HEK293 (cell line): ENCODE measurements at regions not wholly inside any gene's neighbourhood (a gene's known extent, or its start where the extent isn't known, plus 50 kb on each side); places are given as distances from the start of the nearest gene placed in this dataset.

Experiments
- CTCF ChIA-PET: fragments of 350-600 bp; formaldehyde crosslinking; extraction: SDS; loops from one replicate; lab custom pipeline; 2021; ENCODE audit warnings: antibody characterized with exemption; lab: Yijun Ruan, JAX
- POLR2A ChIA-PET: fragments of 300-600 bp; formaldehyde crosslinking; extraction: SDS; loops from one replicate; lab custom pipeline; 2020; ENCODE audit warnings: antibody characterized with exemption, inconsistent platforms; lab: Yijun Ruan, JAX
- H3K27ac ChIP-seq: fragments of 200-500 bp; sonication (Bioruptor generic); 2 replicates; pipeline ENCODE4 v1.5.1; 2014; ENCODE audit warnings: low read depth, low read length, control low read depth, inconsistent platforms; ENCODE audit errors: extremely low read depth
- H3K36me3 ChIP-seq, 2 experiments: fragments of 200-500 bp in 1 of 2; sonication (Bioruptor generic) in 1 of 2; 1 replicate in 1 of 2; 2 replicates in 1 of 2; pipeline ENCODE4 v1.5.1; 2014 to 2017; ENCODE audit warnings: inconsistent platforms in 2 of 2, low read length in 2 of 2; ENCODE audit not compliant: control insufficient read depth in 2 of 2, insufficient read depth in 1 of 2
- H3K4me1 ChIP-seq: fragments of 200-500 bp; sonication (Bioruptor generic); 2 replicates; pipeline ENCODE4 v1.5.1; 2014; ENCODE audit warnings: mild to moderate bottlenecking, low read length, inconsistent platforms; ENCODE audit not compliant: control insufficient read depth, insufficient read depth
- H3K4me3 ChIP-seq: 2 replicates; pipeline ENCODE4 v1.5.1; 2011; ENCODE audit warnings: low read depth, mild to moderate bottlenecking, control low read depth, low read length, moderate library complexity
- H3K9me3 ChIP-seq: fragments of 200-500 bp; sonication (Bioruptor generic); 2 replicates; pipeline ENCODE4 v1.5.1; 2014; ENCODE audit warnings: low read depth, low read length, inconsistent platforms; ENCODE audit not compliant: control insufficient read depth, insufficient read depth
- KLF8 ChIP-seq: fragments of 450-650 bp; formaldehyde crosslinking; IDR thresholded peaks from 2 replicates; pipeline ENCODE4 v1.5.1; 2016; ENCODE audit warnings: missing biosample characterization, missing genetic modification characterization
- ZBTB21 ChIP-seq: fragments of 450-650 bp; formaldehyde crosslinking; IDR thresholded peaks from 2 replicates; pipeline ENCODE4 v1.5.1; 2017; ENCODE audit warnings: missing biosample characterization, missing genetic modification characterization
- ZBTB49 ChIP-seq: fragments of 450-650 bp; formaldehyde crosslinking; IDR thresholded peaks from 2 replicates; pipeline ENCODE4 v1.5.1; 2016; ENCODE audit warnings: missing biosample characterization, missing genetic modification characterization, low read depth
- ZFHX2 ChIP-seq: fragments of 450-650 bp; formaldehyde crosslinking; conservative IDR thresholded peaks from 2 replicates; pipeline ENCODE4 v1.5.1; 2016; ENCODE audit warnings: missing biosample characterization, missing genetic modification characterization
- ZNF132 ChIP-seq: fragments of 450-650 bp; formaldehyde crosslinking; IDR thresholded peaks from 2 replicates; pipeline ENCODE4 v1.5.1; 2017; ENCODE audit warnings: missing biosample characterization, missing genetic modification characterization, borderline replicate concordance
- ZNF266 ChIP-seq: fragments of 450-650 bp; formaldehyde crosslinking; IDR thresholded peaks from 2 replicates; pipeline ENCODE4 v1.5.1; 2016; ENCODE audit warnings: missing biosample characterization, missing genetic modification characterization, low read depth
- ZNF274 ChIP-seq, 2 experiments: fragments of 200-500 bp in 1 of 2; fragments of 450-650 bp in 1 of 2; sonication (Bioruptor generic) in 1 of 2; formaldehyde crosslinking in 1 of 2; IDR thresholded peaks; 2 replicates each; pipeline versions ENCODE4 v1.5.1 to v1.6.1; 2014 to 2016; ENCODE audit warnings: borderline replicate concordance in 1 of 2, inconsistent platforms in 1 of 2, low read length in 1 of 2, missing biosample characterization in 1 of 2, missing genetic modification characterization in 1 of 2
- ZNF335 ChIP-seq: fragments of 450-650 bp; formaldehyde crosslinking; conservative IDR thresholded peaks from 2 replicates; pipeline ENCODE4 v1.5.1; 2016; ENCODE audit warnings: missing biosample characterization, missing genetic modification characterization
- ZNF391 ChIP-seq: fragments of 450-650 bp; formaldehyde crosslinking; IDR thresholded peaks from 2 replicates; pipeline ENCODE4 v1.5.1; 2016; ENCODE audit warnings: low read depth, missing biosample characterization, missing genetic modification characterization, borderline replicate concordance
- ZNF398 ChIP-seq: fragments of 450-650 bp; formaldehyde crosslinking; IDR thresholded peaks from 2 replicates; pipeline ENCODE4 v1.5.1; 2017; ENCODE audit warnings: missing biosample characterization, missing genetic modification characterization
- ZNF513 ChIP-seq: fragments of 450-650 bp; IDR thresholded peaks from 2 replicates; pipeline ENCODE4 v1.5.1; 2018; ENCODE audit warnings: missing biosample characterization, missing genetic modification characterization

GRCh38 chr1:168381850-168382249 is 101.2 kb downstream of the TBX19 start (continued):
- TF ChIP-seq ZNF132 (tag by site-specific recombination) (no peak), ZNF513 (no peak), ZNF274 (IDR thresholded peaks at IDR 0.05; ENCODE audit: low read length) (no peak), ZNF274 (tag by site-specific recombination; IDR thresholded peaks at IDR 0.05; ENCODE audit: borderline replicate concordance) (no peak)
- TF ChIP-seq, all 188 proteins: peak for 0

GRCh38 chr1:168380945-168381344 is 100.3 kb downstream of the TBX19 start:
- H3K36me3 ChIP-seq, result peaks cover 0 to 4% of the 10 kb centered on the region in 2 experiments; a peak in 1 of 3 replicates
- POLR2A ChIA-PET, result no interaction called here
- CTCF ChIA-PET, result interaction anchor here (1.0 kb wide), 1 partner anchor 25 kb away, joined by 3 read pairs; no protein-coding TSS in a partner anchor

GRCh38 chr1:168379104-168379860 is 98.6 kb downstream of the TBX19 start:
- H3K4me1 ChIP-seq, result no peaks in the 10 kb centered on the region
- no peak for TF ChIP-seq ZNF391 (tag by site-specific recombination)
- no peak for TF ChIP-seq ZNF398 (tag by site-specific recombination)
- TF ChIP-seq ZBTB21 (tag by site-specific recombination), result no peak
- no peak for TF ChIP-seq KLF8
- no peak for TF ChIP-seq ZBTB49 (tag by site-specific recombination)
- no peak for TF ChIP-seq ZNF335 (tag by site-specific recombination)
- no peak for TF ChIP-seq ZNF266
- no peaks in the 10 kb centered on the region for H3K9me3 ChIP-seq
- H3K27ac ChIP-seq, result no peak overlapping the region
- no peak overlapping the region for H3K4me3 ChIP-seq
- peaks cover 0 to 4% of the 10 kb centered on the region in 2 experiments; a peak in 1 of 3 replicates for H3K36me3 ChIP-seq
- POLR2A ChIA-PET, result no interaction called here
- CTCF ChIA-PET, result interaction anchor here (0.7 kb wide), 1 partner anchor 19 kb away, joined by 3 read pairs; no protein-coding TSS in a partner anchor

More at GRCh38 chr1:168380945-168381344, 100.3 kb downstream of the TBX19 start:
- H3K27ac ChIP-seq, result no peak overlapping the region
- no peaks in the 10 kb centered on the region for H3K4me1 ChIP-seq
- H3K9me3 ChIP-seq, result no peaks in the 10 kb centered on the region
- H3K4me3 ChIP-seq, result no peak overlapping the region
- no peak for TF ChIP-seq ZFHX2 (tag by site-specific recombination)
- peak; percentile 42; the same call in 1 of the 2 replicates for TF ChIP-seq ZNF513
